Adipocyte (in vitro differentiated cells): ENCODE measurements at regions not wholly inside any gene's neighbourhood (a gene's known extent, or its start where the extent isn't known, plus 50 kb on each side); places are given as distances from the start of the nearest gene placed in this dataset.
A peak's percentile ranks its signal among the peaks of the same experiment; 100 is the strongest.
"Not testable (repeated sequence)": the region's sequence is repeated elsewhere in the genome, so short reads cannot be mapped to it uniquely, and the experiment has no call there.

Experiments
- DNase-seq: peaks from one replicate; pipeline ENCODE4 v3.0.0-alpha.2; 2015; ENCODE audit warnings: low read depth
- H3K27me3 ChIP-seq: replicated peaks from 2 replicates; pipeline ENCODE4 v1.7.0; 2013; ENCODE audit warnings: mild to moderate bottlenecking, low read length, moderate library complexity; ENCODE audit not compliant: control insufficient read depth, insufficient read depth
- H3K36me3 ChIP-seq: 2 replicates; pipeline ENCODE4 v1.7.0; 2013; ENCODE audit warnings: low read length, mild to moderate bottlenecking, moderate library complexity; ENCODE audit not compliant: control insufficient read depth, insufficient read depth, severe bottlenecking
- H3K4me1 ChIP-seq: 2 replicates; pipeline ENCODE4 v1.7.0; 2013; ENCODE audit warnings: mild to moderate bottlenecking, low read length, moderate library complexity; ENCODE audit not compliant: control insufficient read depth, insufficient read depth
- H3K4me3 ChIP-seq: 2 replicates; pipeline ENCODE4 v1.7.0; 2013; ENCODE audit warnings: mild to moderate bottlenecking, low read length, moderate library complexity
- H3K9ac ChIP-seq: 2 replicates; pipeline ENCODE4 v1.7.0; 2013; ENCODE audit warnings: mild to moderate bottlenecking, low read length, moderate library complexity
- H3K9me3 ChIP-seq: 2 replicates; pipeline ENCODE4 v1.7.0; 2013; ENCODE audit warnings: mild to moderate bottlenecking, low read length, moderate library complexity; ENCODE audit not compliant: control insufficient read depth

- no peaks in the 10 kb centered on the region for H3K27me3 ChIP-seq
- no peaks in the 10 kb centered on the region for H3K9me3 ChIP-seq
- peak overlapping the region; percentile 60 for H3K9ac ChIP-seq
- H3K36me3 ChIP-seq = no peaks in the 10 kb centered on the region
- peaks cover 40% of the 10 kb centered on the region for H3K4me1 ChIP-seq
- peak overlapping the region; percentile 30 for H3K4me3 ChIP-seq
- peak; percentile 88 for DNase-seq
These were observed 82.9 kb downstream of the HLX start for GRCh38 chr1:220962031-220962751.

- H3K27me3 ChIP-seq = no peaks in the 10 kb centered on the region
- H3K36me3 ChIP-seq = no peaks in the 10 kb centered on the region
- no peak overlapping the region for H3K9ac ChIP-seq
- H3K4me1 ChIP-seq = peaks cover 16% of the 10 kb centered on the region
- no peak overlapping the region for H3K4me3 ChIP-seq
- no peaks in the 10 kb centered on the region for H3K9me3 ChIP-seq
- no peak for DNase-seq
These were observed 86.8 kb downstream of the HLX start for GRCh38 chr1:220966041-220966440.

GRCh38 chr1:220966473-220966872 lies 87.2 kb downstream of the HLX start:
- H3K4me1 ChIP-seq = peaks cover 12% of the 10 kb centered on the region
- no peak overlapping the region for H3K4me3 ChIP-seq
- H3K27me3 ChIP-seq = no peaks in the 10 kb centered on the region
- DNase-seq = no peak
- H3K36me3 ChIP-seq = no peaks in the 10 kb centered on the region
- H3K9ac ChIP-seq = no peak overlapping the region
- no peaks in the 10 kb centered on the region for H3K9me3 ChIP-seq

DNA sequence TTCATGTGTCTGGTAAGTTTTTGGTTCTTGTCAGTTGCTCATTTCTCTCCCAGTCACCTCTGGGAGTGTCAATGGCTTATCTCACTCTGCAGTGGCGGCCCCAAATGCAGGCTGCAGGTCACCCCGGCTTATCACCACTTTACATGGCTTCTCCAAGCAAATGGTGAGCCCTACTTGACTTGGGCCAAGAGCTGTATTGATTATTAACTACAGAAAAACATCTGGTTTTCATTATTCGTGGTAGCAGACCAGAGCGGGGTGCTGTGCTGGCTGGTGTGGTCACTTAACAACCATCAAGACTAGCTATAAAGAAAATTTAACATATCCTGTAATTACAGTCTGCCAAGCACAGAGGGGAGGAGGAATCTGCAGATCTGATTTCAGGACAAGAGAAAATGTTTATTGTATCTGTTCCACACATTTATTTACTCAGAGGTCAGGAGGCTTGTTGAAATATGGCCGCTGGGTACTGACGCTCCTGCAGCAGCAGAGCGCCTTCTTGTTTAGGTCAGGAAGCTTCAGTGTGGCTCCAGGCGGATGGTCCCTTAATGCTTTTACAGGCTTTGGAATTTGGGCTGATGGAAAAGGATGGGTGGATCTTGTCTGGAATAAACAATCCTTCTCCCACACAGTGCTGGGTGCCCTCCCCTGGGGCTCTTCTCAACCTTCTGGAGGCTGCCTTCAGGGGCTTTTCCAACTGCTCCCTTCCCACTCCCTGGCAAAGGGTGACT lies 87.8 kb downstream of the HLX start:
- no peak overlapping the region for H3K4me3 ChIP-seq
- DNase-seq = peak; percentile 30
- no peaks in the 10 kb centered on the region for H3K27me3 ChIP-seq
- H3K9me3 ChIP-seq = no peaks in the 10 kb centered on the region
- H3K9ac ChIP-seq = no peak overlapping the region
- H3K4me1 ChIP-seq = peaks cover 7% of the 10 kb centered on the region
- H3K36me3 ChIP-seq = no peaks in the 10 kb centered on the region

GRCh38 chr1:220967911-220968310 lies 88.7 kb downstream of the HLX start:
- H3K4me1 ChIP-seq = no peaks in the 10 kb centered on the region

GRCh38 chr1:220969281-220969680 lies 90.0 kb downstream of the HLX start:
- not testable (repeated sequence) for H3K4me3 ChIP-seq, DNase-seq, H3K4me1 ChIP-seq, H3K9me3 ChIP-seq, H3K27me3 ChIP-seq, H3K36me3 ChIP-seq, H3K9ac ChIP-seq

More at GRCh38 chr1:220967911-220968310, 88.7 kb downstream of the HLX start:
- Histone ChIP-seq H3K9me3 (no peaks in the 10 kb centered on the region), H3K27me3 (no peaks in the 10 kb centered on the region), H3K9ac (no peak overlapping the region), H3K4me3 (no peak overlapping the region), H3K36me3 (no peaks in the 10 kb centered on the region)
- DNase-seq = no peak

DNA sequence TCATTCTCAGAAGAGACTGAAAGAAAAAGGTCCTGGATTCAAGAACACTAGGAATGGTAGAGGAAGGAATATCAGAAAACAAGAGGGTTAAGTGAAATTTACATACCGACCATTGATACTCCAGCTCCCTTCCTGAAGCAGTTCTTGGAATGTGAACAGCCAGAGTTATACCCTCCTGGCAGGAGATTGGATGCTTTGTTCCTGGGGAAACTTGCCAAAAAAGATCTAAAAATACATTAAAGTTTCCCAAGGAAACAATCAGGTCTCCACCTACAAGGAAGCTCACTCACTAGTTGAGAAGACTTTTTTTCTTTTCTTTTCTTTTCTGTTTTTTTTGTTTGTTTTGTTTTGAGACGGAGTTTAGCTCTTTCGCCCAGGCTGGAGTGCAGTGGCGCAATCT lies 91.1 kb downstream of the HLX start:
- Histone ChIP-seq H3K27me3 (no peaks in the 10 kb centered on the region), H3K36me3 (no peaks in the 10 kb centered on the region), H3K9ac (no peak overlapping the region), H3K4me3 (no peak overlapping the region), H3K9me3 (no peaks in the 10 kb centered on the region), H3K4me1 (no peaks in the 10 kb centered on the region)
- DNase-seq = no peak

- H3K27me3 ChIP-seq = no peaks in the 10 kb centered on the region
- H3K4me1 ChIP-seq = no peaks in the 10 kb centered on the region
- no peak overlapping the region for H3K9ac ChIP-seq
- DNase-seq = no peak
- H3K4me3 ChIP-seq = no peak overlapping the region
- H3K9me3 ChIP-seq = no peaks in the 10 kb centered on the region
- no peaks in the 10 kb centered on the region for H3K36me3 ChIP-seq
These were observed 92.0 kb downstream of the HLX start for GRCh38 chr1:220971221-220971620.

- Histone ChIP-seq H3K36me3 (no peaks in the 10 kb centered on the region), H3K27me3 (no peaks in the 10 kb centered on the region), H3K4me1 (no peaks in the 10 kb centered on the region), H3K9ac (no peak overlapping the region), H3K9me3 (no peaks in the 10 kb centered on the region), H3K4me3 (no peak overlapping the region)
- no peak for DNase-seq
These were observed 95.2 kb downstream of the HLX start for GRCh38 chr1:220974431-220974830.

- H3K9me3 ChIP-seq = no peaks in the 10 kb centered on the region
- DNase-seq = no peak
- H3K36me3 ChIP-seq = no peaks in the 10 kb centered on the region
- no peak overlapping the region for H3K9ac ChIP-seq
- H3K27me3 ChIP-seq = no peaks in the 10 kb centered on the region
- H3K4me3 ChIP-seq = no peak overlapping the region
- no peaks in the 10 kb centered on the region for H3K4me1 ChIP-seq
These were observed 97.1 kb downstream of the HLX start for GRCh38 chr1:220976390-220976789.

DNA sequence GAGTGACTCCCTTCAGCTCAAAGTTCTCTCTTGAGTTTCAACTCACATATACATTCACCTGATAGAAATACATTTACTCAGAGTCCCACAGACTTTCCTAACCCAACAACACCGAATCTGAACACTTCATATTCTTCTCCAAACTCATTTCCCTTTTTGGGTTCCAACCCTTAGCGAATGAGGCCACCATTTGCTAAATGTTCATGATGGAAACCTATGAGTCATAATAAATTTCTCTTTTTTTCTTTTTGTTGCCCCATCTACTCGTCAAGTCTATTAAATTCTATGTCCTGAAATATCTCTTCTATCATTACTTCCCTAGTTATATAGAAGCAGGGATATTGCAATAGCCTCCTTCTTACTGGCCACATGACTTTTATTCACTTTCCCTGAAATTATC lies 100.1 kb downstream of the HLX start:
- H3K9ac ChIP-seq = no peak overlapping the region
- H3K27me3 ChIP-seq = no peaks in the 10 kb centered on the region
- no peaks in the 10 kb centered on the region for H3K4me1 ChIP-seq
- no peak overlapping the region for H3K4me3 ChIP-seq
- DNase-seq = no peak
- H3K36me3 ChIP-seq = no peaks in the 10 kb centered on the region
- H3K9me3 ChIP-seq = no peaks in the 10 kb centered on the region
